ENCODE measurements at regions not wholly inside any gene's neighbourhood (a gene's known extent, or its start where the extent isn't known, plus 50 kb on each side); places are given as distances from the start of the nearest gene placed in this dataset.

DNA sequence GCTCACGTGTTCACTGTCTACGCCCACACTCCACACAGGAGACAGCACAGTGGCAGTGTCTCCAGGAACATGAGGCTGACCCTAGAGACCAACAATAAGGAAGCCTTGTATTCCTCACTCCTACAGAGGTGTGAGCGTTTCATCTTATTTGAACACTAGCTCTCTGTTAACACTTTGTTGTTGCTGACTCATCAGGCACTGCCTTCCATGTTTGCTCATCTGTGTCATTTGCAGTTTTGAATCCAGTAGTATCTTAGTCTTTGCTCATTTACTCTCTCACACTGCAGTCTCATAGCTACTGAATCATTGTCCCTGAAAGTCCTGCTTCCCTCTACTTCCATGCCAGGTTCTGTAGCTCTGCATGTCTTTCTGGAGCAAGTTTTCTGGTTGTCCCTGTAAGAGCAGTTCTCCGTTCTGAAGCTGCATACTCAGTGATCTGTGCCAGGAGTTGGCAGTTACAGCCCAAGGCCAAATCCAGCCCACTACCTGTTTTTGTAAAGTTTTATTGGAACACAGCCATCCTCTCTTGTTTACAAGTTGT is 80.3 kb upstream of the DCLK2 start:
- TF ChIP-seq CTCF (IDR thresholded peaks at IDR 0.05) (no peak), POLR2A (IDR thresholded peaks at IDR 0.05) (no peak), EP300 (IDR thresholded peaks at IDR 0.05) (no peak)
